ENCODE measurements at regions not wholly inside any gene's neighbourhood (a gene's known extent, or its start where the extent isn't known, plus 50 kb on each side); places are given as distances from the start of the nearest gene placed in this dataset.

GRCh38 chr1:37112430-37112829, 78.1 kb upstream of the GRIK3 start:
- TF ChIP-seq CTCF (IDR thresholded peaks at IDR 0.05) (no peak), POLR2A (IDR thresholded peaks at IDR 0.05) (no peak), EP300 (IDR thresholded peaks at IDR 0.05) (no peak)

All from sigmoid colon (tissue), 4 donors.